CD8-positive, alpha-beta memory T cell (primary cell): ENCODE measurements at regions not wholly inside any gene's neighbourhood (a gene's known extent, or its start where the extent isn't known, plus 50 kb on each side); places are given as distances from the start of the nearest gene placed in this dataset.
"Not testable (repeated sequence)": the region's sequence is repeated elsewhere in the genome, so short reads cannot be mapped to it uniquely, and the experiment has no call there.

Experiments used
- CTCF ChIA-PET: fragments of 350-600 bp; sonication (Branson Sonifier 250); formaldehyde crosslinking; loops from one replicate; lab custom pipeline; 2021; ENCODE audit warnings: antibody characterized with exemption; lab: Charles Lee
- POLR2A ChIA-PET: fragments of 350-600 bp; sonication (Branson Sonifier 250); formaldehyde crosslinking; loops from one replicate; lab custom pipeline; 2021; ENCODE audit warnings: antibody characterized with exemption; lab: Charles Lee
- DNase-seq, 5 donors: peaks; one replicate each; pipeline versions ENCODE4 v3.0.0 to v3.0.0-alpha.2; 2020 to 2022; ENCODE audit warnings: mixed read lengths in 1 of 5
- H3K27ac ChIP-seq: one replicate; pipeline ENCODE4 v1.7.0; 2013; ENCODE audit warnings: low read depth, mild to moderate bottlenecking, low read length, moderate library complexity
- H3K27me3 ChIP-seq: 2 replicates; pipeline ENCODE4 v1.7.0; 2013; ENCODE audit warnings: low read length, mild to moderate bottlenecking; ENCODE audit not compliant: insufficient read depth, poor library complexity, severe bottlenecking
- H3K36me3 ChIP-seq: 2 replicates; pipeline ENCODE4 v1.7.0; 2013; ENCODE audit warnings: mild to moderate bottlenecking, low read length, moderate library complexity; ENCODE audit not compliant: insufficient read depth
- H3K4me1 ChIP-seq: 2 replicates; pipeline ENCODE4 v1.7.0; 2013; ENCODE audit warnings: mild to moderate bottlenecking, low read length, moderate library complexity; ENCODE audit not compliant: insufficient read depth
- H3K4me3 ChIP-seq: 2 replicates; pipeline ENCODE4 v1.7.0; 2013; ENCODE audit warnings: mild to moderate bottlenecking, low read length
- H3K9me3 ChIP-seq: 2 replicates; pipeline ENCODE4 v1.7.0; 2013; ENCODE audit warnings: mild to moderate bottlenecking, low read length
- H3K27ac Mint-ChIP-seq, 8 donors: one replicate each; pipeline ENCODE4 v1.8.0; 2020 to 2021; ENCODE audit warnings: mixed read lengths in 8 of 8, mild to moderate bottlenecking in 6 of 8, inconsistent platforms in 3 of 8, moderate library complexity in 3 of 8
- H3K27me3 Mint-ChIP-seq, 2 donors: one replicate each; pipeline ENCODE4 v1.8.0; 2020 to 2021; ENCODE audit warnings: mixed read lengths in 2 of 2, mild to moderate bottlenecking in 1 of 2, moderate library complexity in 1 of 2
- H3K36me3 Mint-ChIP-seq, 3 donors: one replicate each; pipeline ENCODE4 v1.8.0; 2020 to 2021; ENCODE audit warnings: mixed read lengths in 3 of 3, inconsistent platforms in 1 of 3, mild to moderate bottlenecking in 1 of 3
- H3K4me1 Mint-ChIP-seq, 3 donors: one replicate each; pipeline ENCODE4 v1.8.0; 2020 to 2021; ENCODE audit warnings: mixed read lengths in 3 of 3, inconsistent platforms in 1 of 3, mild to moderate bottlenecking in 1 of 3
- H3K4me3 Mint-ChIP-seq, 7 donors: one replicate each; pipeline ENCODE4 v1.8.0; 2020 to 2021; ENCODE audit warnings: mixed read lengths in 7 of 7, mild to moderate bottlenecking in 6 of 7, moderate library complexity in 4 of 7, inconsistent platforms in 2 of 7
- H3K9me3 Mint-ChIP-seq, 5 donors: one replicate each; pipeline ENCODE4 v1.8.0; 2020 to 2022; ENCODE audit warnings: mixed read lengths in 5 of 5, mild to moderate bottlenecking in 3 of 5, moderate library complexity in 2 of 5, inconsistent platforms in 1 of 5

- no peaks in the 10 kb centered on the region for H3K36me3 Mint-ChIP-seq
- Histone ChIP-seq H3K9me3 (no peaks in the 10 kb centered on the region), H3K4me1 (no peaks in the 10 kb centered on the region), H3K36me3 (no peaks in the 10 kb centered on the region), H3K27ac (no peak overlapping the region), H3K27me3 (no peaks in the 10 kb centered on the region), H3K4me3 (no peak overlapping the region)
- H3K27ac Mint-ChIP-seq: no peak overlapping the region
- POLR2A ChIA-PET: no interaction called here
- H3K4me1 Mint-ChIP-seq: no peaks in the 10 kb centered on the region
- peaks cover 0 to 4% (median 2%) of the 10 kb centered on the region in 5 donors for H3K9me3 Mint-ChIP-seq
- no peak overlapping the region for H3K4me3 Mint-ChIP-seq
- CTCF ChIA-PET: no interaction called here
- H3K27me3 Mint-ChIP-seq: no peaks in the 10 kb centered on the region
- DNase-seq: no peak
Measured at GRCh38 chr4:162761965-162762364, 404.7 kb downstream of the NAF1 start.

- H3K4me3 ChIP-seq, H3K27me3 Mint-ChIP-seq, H3K27ac ChIP-seq, H3K4me1 Mint-ChIP-seq, H3K4me3 Mint-ChIP-seq, H3K36me3 Mint-ChIP-seq, H3K27me3 ChIP-seq, POLR2A ChIA-PET, H3K9me3 ChIP-seq, CTCF ChIA-PET, H3K27ac Mint-ChIP-seq, H3K4me1 ChIP-seq, DNase-seq, H3K9me3 Mint-ChIP-seq, H3K36me3 ChIP-seq: not testable (repeated sequence)
Measured at GRCh38 chr4:162740228-162740627, 426.5 kb downstream of the NAF1 start.

- not testable (repeated sequence) for H3K27ac Mint-ChIP-seq, H3K36me3 Mint-ChIP-seq
Measured at GRCh38 chr4:162739596-162739995, 427.1 kb downstream of the NAF1 start.

GRCh38 chr4:162732876-162733275 lies 433.8 kb downstream of the NAF1 start:
- ChIA-PET POLR2A (no interaction called here), CTCF (no interaction called here)
- Mint-ChIP-seq H3K9me3 (no peaks in the 10 kb centered on the region), H3K4me3 (no peak overlapping the region), H3K4me1 (no peaks in the 10 kb centered on the region), H3K36me3 (no peaks in the 10 kb centered on the region), H3K27ac (no peak overlapping the region), H3K27me3 (no peaks in the 10 kb centered on the region)
- Histone ChIP-seq H3K27me3 (no peaks in the 10 kb centered on the region), H3K4me3 (no peak overlapping the region), H3K4me1 (no peaks in the 10 kb centered on the region), H3K27ac (no peak overlapping the region), H3K9me3 (no peaks in the 10 kb centered on the region), H3K36me3 (no peaks in the 10 kb centered on the region)
- DNase-seq: no peak

More at GRCh38 chr4:162739596-162739995, 427.1 kb downstream of the NAF1 start:
- CTCF ChIA-PET, H3K4me3 Mint-ChIP-seq, H3K27me3 Mint-ChIP-seq, H3K36me3 ChIP-seq, H3K4me1 ChIP-seq, H3K9me3 ChIP-seq, H3K27me3 ChIP-seq, H3K4me1 Mint-ChIP-seq, H3K4me3 ChIP-seq, H3K27ac ChIP-seq, DNase-seq, H3K9me3 Mint-ChIP-seq, POLR2A ChIA-PET: not testable (repeated sequence)

GRCh38 chr4:162727766-162728165 lies 438.9 kb downstream of the NAF1 start:
- no peak overlapping the region for H3K4me3 Mint-ChIP-seq
- POLR2A ChIA-PET: no interaction called here
- no peaks in the 10 kb centered on the region for H3K4me1 Mint-ChIP-seq
- no peaks in the 10 kb centered on the region for H3K36me3 Mint-ChIP-seq
- H3K9me3 Mint-ChIP-seq: peaks cover 0 to 10% (median 0%) of the 10 kb centered on the region in 5 donors
- Histone ChIP-seq H3K9me3 (no peaks in the 10 kb centered on the region), H3K4me1 (no peaks in the 10 kb centered on the region), H3K27me3 (no peaks in the 10 kb centered on the region), H3K27ac (no peak overlapping the region), H3K36me3 (no peaks in the 10 kb centered on the region), H3K4me3 (no peak overlapping the region)
- no peak for DNase-seq
- H3K27ac Mint-ChIP-seq: no peak overlapping the region
- CTCF ChIA-PET: no interaction called here
- H3K27me3 Mint-ChIP-seq: no peaks in the 10 kb centered on the region

GRCh38 chr4:162727232-162727631 lies 439.5 kb downstream of the NAF1 start:
- no peaks in the 10 kb centered on the region for H3K4me1 Mint-ChIP-seq
- ChIA-PET POLR2A (no interaction called here), CTCF (no interaction called here)
- Histone ChIP-seq H3K4me3 (no peak overlapping the region), H3K36me3 (no peaks in the 10 kb centered on the region), H3K9me3 (no peaks in the 10 kb centered on the region), H3K4me1 (no peaks in the 10 kb centered on the region), H3K27me3 (no peaks in the 10 kb centered on the region), H3K27ac (no peak overlapping the region)
- H3K9me3 Mint-ChIP-seq: peaks cover 0 to 15% (median 0%) of the 10 kb centered on the region in 5 donors
- no peaks in the 10 kb centered on the region for H3K36me3 Mint-ChIP-seq
- H3K4me3 Mint-ChIP-seq: no peak overlapping the region
- no peak overlapping the region for H3K27ac Mint-ChIP-seq
- DNase-seq: no peak
- no peaks in the 10 kb centered on the region for H3K27me3 Mint-ChIP-seq

- no peaks in the 10 kb centered on the region for H3K4me1 ChIP-seq
- POLR2A ChIA-PET: no interaction called here
- Mint-ChIP-seq H3K4me1 (no peaks in the 10 kb centered on the region), H3K27ac (no peak overlapping the region), H3K27me3 (no peaks in the 10 kb centered on the region), H3K9me3 (peaks cover 5 to 17% (median 12%) of the 10 kb centered on the region in 5 donors), H3K4me3 (no peak overlapping the region), H3K36me3 (no peaks in the 10 kb centered on the region)
- H3K4me3 ChIP-seq: no peak overlapping the region
- H3K9me3 ChIP-seq: no peaks in the 10 kb centered on the region
- H3K36me3 ChIP-seq: no peaks in the 10 kb centered on the region
- no peak for DNase-seq
- H3K27me3 ChIP-seq: no peaks in the 10 kb centered on the region
- H3K27ac ChIP-seq: no peak overlapping the region
- CTCF ChIA-PET: no interaction called here
Measured at GRCh38 chr4:162715401-162715800, 451.3 kb downstream of the NAF1 start.

GRCh38 chr4:162707962-162708361 lies 458.7 kb downstream of the NAF1 start:
- Histone ChIP-seq H3K27me3 (no peaks in the 10 kb centered on the region), H3K36me3 (no peaks in the 10 kb centered on the region), H3K4me3 (no peak overlapping the region), H3K4me1 (no peaks in the 10 kb centered on the region), H3K9me3 (no peaks in the 10 kb centered on the region), H3K27ac (no peak overlapping the region)
- CTCF ChIA-PET: no interaction called here
- Mint-ChIP-seq H3K4me3 (no peak overlapping the region), H3K36me3 (no peaks in the 10 kb centered on the region), H3K27ac (no peak overlapping the region), H3K9me3 (peaks cover 6 to 19% (median 8%) of the 10 kb centered on the region in 5 donors), H3K27me3 (no peaks in the 10 kb centered on the region), H3K4me1 (no peaks in the 10 kb centered on the region)
- no peak for DNase-seq
- POLR2A ChIA-PET: no interaction called here

GRCh38 chr4:162706632-162707031 lies 460.1 kb downstream of the NAF1 start:
- POLR2A ChIA-PET: no interaction called here
- Histone ChIP-seq H3K4me1 (no peaks in the 10 kb centered on the region), H3K4me3 (no peak overlapping the region), H3K36me3 (no peaks in the 10 kb centered on the region), H3K27ac (no peak overlapping the region), H3K9me3 (no peaks in the 10 kb centered on the region), H3K27me3 (no peaks in the 10 kb centered on the region)
- no peak for DNase-seq
- Mint-ChIP-seq H3K27ac (no peak overlapping the region), H3K4me3 (no peak overlapping the region), H3K36me3 (no peaks in the 10 kb centered on the region), H3K9me3 (peaks cover 0 to 22% (median 11%) of the 10 kb centered on the region in 5 donors), H3K4me1 (no peaks in the 10 kb centered on the region), H3K27me3 (no peaks in the 10 kb centered on the region)
- CTCF ChIA-PET: no interaction called here
